GM23338 (cell line): ENCODE measurements at regions not wholly inside any gene's neighbourhood (a gene's known extent, or its start where the extent isn't known, plus 50 kb on each side); places are given as distances from the start of the nearest gene placed in this dataset.

Experiments
- ATAC-seq: fragments of 200-7000 bp; cut with Tn5 transposase; 3 replicates; pipeline ENCODE4 v1.9.1; 2020
- DNase-seq: peaks from one replicate; pipeline ENCODE4 v3.0.0-alpha.2; 2015; ENCODE audit warnings: low spot score
- H2AFZ ChIP-seq: fragments of 200-600 bp; sonication (generic); 2 replicates; pipeline ENCODE4 v1.8.0; 2016; ENCODE audit warnings: antibody characterized with exemption, mild to moderate bottlenecking, moderate library complexity
- H3F3A ChIP-seq: fragments of 200-600 bp; sonication (generic); replicated peaks from 2 replicates; pipeline ENCODE4 v1.8.0; 2017; ENCODE audit warnings: antibody characterized with exemption, mixed run types, low read depth
- H3K27ac ChIP-seq: fragments of 200-600 bp; sonication (generic); 2 replicates; pipeline ENCODE4 v1.6.1; 2016; ENCODE audit warnings: low read depth
- H3K27me3 ChIP-seq: fragments of 200-600 bp; sonication (generic); 2 replicates; pipeline ENCODE4 v1.8.0; 2016; ENCODE audit warnings: mild to moderate bottlenecking, mixed run types, moderate library complexity; ENCODE audit not compliant: insufficient read depth
- H3K36me3 ChIP-seq: fragments of 200-600 bp; sonication (generic); 2 replicates; pipeline ENCODE4 v1.8.0; 2016; ENCODE audit warnings: mild to moderate bottlenecking; ENCODE audit not compliant: insufficient read depth
- H3K4me1 ChIP-seq: fragments of 200-600 bp; sonication (generic); 2 replicates; pipeline ENCODE4 v1.8.0; 2016; ENCODE audit warnings: mild to moderate bottlenecking, moderate library complexity; ENCODE audit not compliant: insufficient read depth
- H3K4me2 ChIP-seq: fragments of 200-600 bp; sonication (generic); 2 replicates; pipeline ENCODE4 v1.7.1; 2017; ENCODE audit warnings: mixed run types
- H3K4me3 ChIP-seq: fragments of 200-600 bp; sonication (generic); 2 replicates; pipeline ENCODE4 v1.6.1; 2016; ENCODE audit warnings: mixed run types
- H3K79me2 ChIP-seq: fragments of 200-600 bp; sonication (generic); replicated peaks from 2 replicates; pipeline ENCODE4 v1.8.0; 2017; ENCODE audit warnings: mild to moderate bottlenecking; ENCODE audit not compliant: insufficient read depth
- H3K9me2 ChIP-seq: fragments of 200-600 bp; sonication (generic); 2 replicates; pipeline ENCODE4 v1.8.0; 2017; ENCODE audit not compliant: insufficient read depth
- H4K20me1 ChIP-seq: fragments of 200-600 bp; sonication (generic); replicated peaks from 2 replicates; pipeline ENCODE4 v1.8.0; 2017; ENCODE audit warnings: mild to moderate bottlenecking; ENCODE audit not compliant: insufficient read depth
- H3K27ac Mint-ChIP-seq: 2 replicates; pipeline ENCODE4 v1.8.0; 2020; ENCODE audit warnings: inconsistent platforms, mild to moderate bottlenecking, moderate library complexity, mixed read lengths
- H3K27me3 Mint-ChIP-seq: 3 replicates; pipeline ENCODE4 v1.8.0; 2022; ENCODE audit warnings: low read depth, mild to moderate bottlenecking, moderate library complexity, mixed read lengths, inconsistent platforms; ENCODE audit not compliant: insufficient read depth, poor library complexity
- H3K36me3 Mint-ChIP-seq: 3 replicates; pipeline ENCODE4 v1.8.0; 2021; ENCODE audit warnings: low read depth, mild to moderate bottlenecking, inconsistent platforms, moderate library complexity, mixed read lengths
- H3K4me1 Mint-ChIP-seq: 3 replicates; pipeline ENCODE4 v1.8.0; 2020; ENCODE audit warnings: mild to moderate bottlenecking, inconsistent platforms, mixed read lengths
- H3K4me3 Mint-ChIP-seq: 3 replicates; pipeline ENCODE4 v1.8.0; 2021; ENCODE audit warnings: moderate library complexity, mild to moderate bottlenecking, inconsistent platforms, mixed read lengths
- H3K9me3 Mint-ChIP-seq: 3 replicates; pipeline ENCODE4 v1.8.0; 2020; ENCODE audit warnings: moderate library complexity, mild to moderate bottlenecking, inconsistent platforms, mixed read lengths
- CREB1 ChIP-seq: fragments of 250-450 bp; sonication (Bioruptor Pico); IDR thresholded peaks from 2 replicates; pipeline ENCODE4 v1.5.0; 2020; ENCODE audit warnings: low read depth, mild to moderate bottlenecking, moderate library complexity
- CTCF ChIP-seq, 2 experiments: fragments of 200-600 bp in 1 of 2; sonication (generic) in 1 of 2; conservative IDR thresholded peaks; 2 replicates each; pipeline versions ENCODE4 v1.5.1 to v1.6.1; 2016 to 2017; ENCODE audit warnings: antibody characterized with exemption in 2 of 2, low read depth in 2 of 2, mild to moderate bottlenecking in 2 of 2, moderate library complexity in 1 of 2
- ETS1 ChIP-seq: IDR thresholded peaks from 2 replicates; pipeline ENCODE4 v1.6.1; 2016; ENCODE audit warnings: antibody characterized with exemption
- EZH2 ChIP-seq: fragments of 200-600 bp; sonication (generic); IDR thresholded peaks from one replicate; pipeline ENCODE4 v1.8.0; 2017; ENCODE audit warnings: antibody characterized with exemption, mild to moderate bottlenecking, low read depth; ENCODE audit not compliant: unreplicated experiment
- EZH2phosphoT487 ChIP-seq: fragments of 200-600 bp; sonication (generic); IDR thresholded peaks from one replicate; pipeline ENCODE4 v1.8.1; 2018; ENCODE audit warnings: antibody characterized with exemption; ENCODE audit not compliant: unreplicated experiment
- JUNB ChIP-seq: IDR thresholded peaks from one replicate; pipeline ENCODE4 v1.6.1; 2016; ENCODE audit warnings: antibody characterized with exemption; ENCODE audit not compliant: unreplicated experiment
- NANOG ChIP-seq: IDR thresholded peaks from 2 replicates; pipeline ENCODE4 v1.6.1; 2016; ENCODE audit warnings: antibody characterized with exemption, borderline replicate concordance
- POLR2AphosphoS5 ChIP-seq: IDR thresholded peaks from 2 replicates; pipeline ENCODE4 v1.6.1; 2016; ENCODE audit warnings: antibody characterized with exemption, low read depth
- REST ChIP-seq: IDR thresholded peaks from one replicate; pipeline ENCODE4 v1.6.1; 2018; ENCODE audit warnings: antibody characterized with exemption; ENCODE audit not compliant: unreplicated experiment
- STAT1 ChIP-seq: IDR thresholded peaks from one replicate; pipeline ENCODE4 v1.6.1; 2016; ENCODE audit warnings: antibody characterized with exemption; ENCODE audit not compliant: unreplicated experiment
- ZNF114 ChIP-seq: fragments of 250-450 bp; sonication (Bioruptor Pico); IDR thresholded peaks from 2 replicates; pipeline ENCODE4 v1.5.0; 2020; ENCODE audit warnings: mild to moderate bottlenecking, moderate library complexity
- ZNF331 ChIP-seq: fragments of 250-450 bp; sonication (Bioruptor Pico); IDR thresholded peaks from 2 replicates; pipeline ENCODE4 v1.5.0; 2020; ENCODE audit warnings: low read depth, mild to moderate bottlenecking, moderate library complexity
- ZNF462 ChIP-seq: fragments of 250-450 bp; sonication (Bioruptor Pico); IDR thresholded peaks from 2 replicates; pipeline ENCODE4 v1.5.0; 2020; ENCODE audit warnings: mild to moderate bottlenecking, moderate library complexity

GRCh38 chr2:60029566-60029883 is 523.9 kb downstream of the BCL11A start:
- DNase-seq, result no peak
- Histone ChIP-seq H3K4me2 (no peak overlapping the region), H3K4me1 (no peaks in the 10 kb centered on the region), H3F3A (no peaks in the 10 kb centered on the region), H3K27me3 (no peaks in the 10 kb centered on the region), H2AFZ (no peak overlapping the region), H4K20me1 (no peaks in the 10 kb centered on the region), H3K79me2 (no peaks in the 10 kb centered on the region), H3K36me3 (no peaks in the 10 kb centered on the region), H3K4me3 (no peak overlapping the region), H3K27ac (no peak overlapping the region), H3K9me2 (0 out of 2 replicates have a peak, but pooled peaks cover 4% of the 10 kb centered on the region)
- H3K27ac Mint-ChIP-seq, result no peak overlapping the region
- H3K9me3 Mint-ChIP-seq, result peaks cover 6% of the 10 kb centered on the region
- ATAC-seq, result no peak
- H3K27me3 Mint-ChIP-seq, result peaks cover 3% of the 10 kb centered on the region
- H3K4me1 Mint-ChIP-seq, result no peaks in the 10 kb centered on the region
- no peak overlapping the region for H3K4me3 Mint-ChIP-seq
- TF ChIP-seq JUNB (no peak), ZNF462 (no peak), REST (no peak), ZNF331 (CRISPR knock-in tag) (no peak), ETS1 (no peak), POLR2AphosphoS5 (no peak), CREB1 (CRISPR knock-in tag) (no peak), EZH2 (no peak), CTCF (conservative IDR thresholded peaks at IDR 0.05; ENCODE audit: low read depth in 2 of 2) (no peak), EZH2phosphoT487 (no peak), STAT1 (no peak), NANOG (no peak), ZNF114 (CRISPR knock-in tag) (no peak)
- H3K36me3 Mint-ChIP-seq, result peaks cover 3% of the 10 kb centered on the region; the same call in 1 of the 3 replicates
